A549 (cell line): ENCODE measurements at regions not wholly inside any gene's neighbourhood (a gene's known extent, or its start where the extent isn't known, plus 50 kb on each side); places are given as distances from the start of the nearest gene placed in this dataset.

Experiments used
- ATAC-seq, 2 experiments: fragments of 200-7000 bp in 1 of 2; fragments of >200 bp in 1 of 2; cut with Nextera tagmentation in 1 of 2; cut with Tn5 transposase in 1 of 2; 3 replicates each; pipeline versions ENCODE4 v1.8.0 to v1.9.1; 2018 to 2020; ENCODE audit warnings: mild to moderate bottlenecking in 1 of 2, moderate library complexity in 1 of 2
- CTCF ChIA-PET: fragments of 300-600 bp; sonication (Branson Sonifier 250); formaldehyde crosslinking; extraction: SDS; loops from one replicate; lab custom pipeline; 2021; ENCODE audit warnings: antibody characterized with exemption, inconsistent platforms; lab: Yijun Ruan, JAX
- POLR2A ChIA-PET: fragments of 350-600 bp; formaldehyde crosslinking; extraction: SDS; loops from one replicate; lab custom pipeline; 2021; ENCODE audit warnings: antibody characterized with exemption, inconsistent platforms; lab: Yijun Ruan, JAX
- DNase-seq, 2 experiments: peaks; one replicate each; pipeline versions ENCODE4 v3.0.0 to v3.0.0-alpha.2; 2011 to 2016; ENCODE audit warnings: low read depth in 1 of 2, low spot score in 1 of 2
- FAIRE-seq: peaks from 2 replicates; lab custom pipeline; 2011; peaks lifted over from hg19 to GRCh38; lab: Jason Lieb, UNC
- H3K27ac ChIP-seq, 2 experiments: fragments of >200 bp; sonication (Bioruptor Twin); formaldehyde crosslinking; 3 replicates each; pipeline ENCODE4 v1.5.1; 2016 to 2017
- H3K4me1 ChIP-seq: fragments of >200 bp; sonication (Bioruptor Twin); formaldehyde crosslinking; 3 replicates; pipeline ENCODE4 v1.6.1; 2016
- H3K4me2 ChIP-seq: fragments of >200 bp; sonication (Bioruptor Twin); formaldehyde crosslinking; 3 replicates; pipeline ENCODE4 v1.6.1; 2016
- H3K4me3 ChIP-seq: fragments of >200 bp; sonication (Bioruptor Twin); formaldehyde crosslinking; 3 replicates; pipeline ENCODE4 v1.5.1; 2016
- H3K9me3 ChIP-seq: fragments of >200 bp; sonication (Bioruptor Twin); formaldehyde crosslinking; 3 replicates; pipeline ENCODE4 v1.6.1; 2016
- EHF ChIP-seq: fragments of 250-450 bp; sonication (Bioruptor Pico); IDR thresholded peaks from 2 replicates; pipeline ENCODE4 v1.5.0; 2020; ENCODE audit warnings: mild to moderate bottlenecking
- FOSB ChIP-seq: fragments of 250-450 bp; sonication (Bioruptor Pico); IDR thresholded peaks from 2 replicates; pipeline ENCODE4 v1.5.0; 2020; ENCODE audit warnings: mild to moderate bottlenecking, moderate library complexity
- FOSL2 ChIP-seq, 2 experiments: fragments of 450-650 bp in 1 of 2; fragments of >200 bp in 1 of 2; sonication (Bioruptor Twin) in 1 of 2; formaldehyde crosslinking; IDR thresholded peaks; 2 replicates each; pipeline versions ENCODE4 v1.5.0 to v1.6.1; 2016 to 2020; ENCODE audit warnings: mild to moderate bottlenecking in 1 of 2, moderate library complexity in 1 of 2
- HOXB13 ChIP-seq: fragments of 250-450 bp; sonication (Bioruptor Pico); IDR thresholded peaks from 2 replicates; pipeline ENCODE4 v1.5.0; 2020; ENCODE audit warnings: low read depth, mild to moderate bottlenecking, moderate library complexity
- HOXB5 ChIP-seq: fragments of 250-450 bp; sonication (Bioruptor Pico); IDR thresholded peaks from 2 replicates; pipeline ENCODE4 v1.5.0; 2020; ENCODE audit warnings: mild to moderate bottlenecking, moderate library complexity
- KDM5A ChIP-seq: fragments of 200-600 bp; sonication (generic); IDR thresholded peaks from 2 replicates; pipeline ENCODE4 v1.6.1; 2016; ENCODE audit warnings: antibody characterized with exemption, mild to moderate bottlenecking
- MYC ChIP-seq: IDR thresholded peaks from 2 replicates; pipeline ENCODE4 v1.6.1; 2012; ENCODE audit warnings: mild to moderate bottlenecking, inconsistent platforms, low read length, improper control_type of control experiment, borderline replicate concordance
- NFE2L2 ChIP-seq: fragments of 150-350 bp; conservative IDR thresholded peaks from 2 replicates; pipeline ENCODE4 v1.6.1; 2014; ENCODE audit warnings: low read length
- NPAS2 ChIP-seq: fragments of 250-450 bp; sonication (Bioruptor Pico); IDR thresholded peaks from 2 replicates; pipeline ENCODE4 v1.8.0; 2022; ENCODE audit warnings: mild to moderate bottlenecking, moderate library complexity, borderline replicate concordance
- POLR2AphosphoS2 ChIP-seq: conservative IDR thresholded peaks from 2 replicates; pipeline ENCODE4 v1.6.1; 2012; ENCODE audit warnings: low read length, improper control_type of control experiment, inconsistent platforms
- SREBF2 ChIP-seq: fragments of 450-650 bp; IDR thresholded peaks from 2 replicates; pipeline ENCODE4 v1.6.1; 2014; ENCODE audit warnings: mild to moderate bottlenecking, moderate library complexity
- TFCP2L1 ChIP-seq: fragments of 250-450 bp; sonication (Bioruptor Pico); IDR thresholded peaks from 2 replicates; pipeline ENCODE4 v1.5.0; 2021; ENCODE audit warnings: mild to moderate bottlenecking
- ZNF302 ChIP-seq: fragments of 250-450 bp; sonication (Bioruptor Pico); IDR thresholded peaks from 2 replicates; pipeline ENCODE4 v1.9.0; 2021; ENCODE audit warnings: inconsistent platforms, mild to moderate bottlenecking, moderate library complexity
- WGBS: methylation state at CpG from one replicate; pipeline ENCODE4 v1.1.6; 2017; ENCODE audit errors: missing lambda C conversion rate; 5-methylcytosine and 5-hydroxymethylcytosine counted together
- TF ChIP-seq, protein P1 (sequence below): fragments of 200-600 bp; sonication (generic); IDR thresholded peaks from 2 replicates; pipeline ENCODE4 v1.6.1; 2016; ENCODE audit warnings: antibody characterized with exemption, mild to moderate bottlenecking, moderate library complexity
- TF ChIP-seq, protein P2 (sequence below): fragments of 450-650 bp; IDR thresholded peaks from 2 replicates; pipeline ENCODE4 v1.6.1; 2014; ENCODE audit warnings: antibody characterized with exemption

DNA sequence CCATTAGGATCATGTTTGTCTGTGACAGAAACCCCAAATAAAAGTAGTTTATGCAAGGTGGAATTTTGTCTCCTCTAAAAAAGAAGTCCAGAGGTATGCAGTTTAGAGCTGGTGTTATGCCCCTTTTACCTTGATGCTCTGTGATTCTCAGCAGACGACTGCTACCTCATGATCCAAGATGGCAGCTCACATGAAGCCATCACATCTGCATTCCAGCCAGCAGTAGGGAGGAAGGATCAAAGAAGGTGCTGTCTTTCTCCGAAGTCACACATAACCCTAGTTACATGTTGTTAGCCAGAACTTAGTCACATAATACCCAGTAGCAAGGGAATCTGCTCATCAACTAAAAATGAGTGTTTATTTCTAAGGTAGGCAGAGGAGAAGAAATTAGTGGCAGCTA lies 135.7 kb upstream of the HS3ST2 start (continued):
- TF ChIP-seq, protein P1, sequence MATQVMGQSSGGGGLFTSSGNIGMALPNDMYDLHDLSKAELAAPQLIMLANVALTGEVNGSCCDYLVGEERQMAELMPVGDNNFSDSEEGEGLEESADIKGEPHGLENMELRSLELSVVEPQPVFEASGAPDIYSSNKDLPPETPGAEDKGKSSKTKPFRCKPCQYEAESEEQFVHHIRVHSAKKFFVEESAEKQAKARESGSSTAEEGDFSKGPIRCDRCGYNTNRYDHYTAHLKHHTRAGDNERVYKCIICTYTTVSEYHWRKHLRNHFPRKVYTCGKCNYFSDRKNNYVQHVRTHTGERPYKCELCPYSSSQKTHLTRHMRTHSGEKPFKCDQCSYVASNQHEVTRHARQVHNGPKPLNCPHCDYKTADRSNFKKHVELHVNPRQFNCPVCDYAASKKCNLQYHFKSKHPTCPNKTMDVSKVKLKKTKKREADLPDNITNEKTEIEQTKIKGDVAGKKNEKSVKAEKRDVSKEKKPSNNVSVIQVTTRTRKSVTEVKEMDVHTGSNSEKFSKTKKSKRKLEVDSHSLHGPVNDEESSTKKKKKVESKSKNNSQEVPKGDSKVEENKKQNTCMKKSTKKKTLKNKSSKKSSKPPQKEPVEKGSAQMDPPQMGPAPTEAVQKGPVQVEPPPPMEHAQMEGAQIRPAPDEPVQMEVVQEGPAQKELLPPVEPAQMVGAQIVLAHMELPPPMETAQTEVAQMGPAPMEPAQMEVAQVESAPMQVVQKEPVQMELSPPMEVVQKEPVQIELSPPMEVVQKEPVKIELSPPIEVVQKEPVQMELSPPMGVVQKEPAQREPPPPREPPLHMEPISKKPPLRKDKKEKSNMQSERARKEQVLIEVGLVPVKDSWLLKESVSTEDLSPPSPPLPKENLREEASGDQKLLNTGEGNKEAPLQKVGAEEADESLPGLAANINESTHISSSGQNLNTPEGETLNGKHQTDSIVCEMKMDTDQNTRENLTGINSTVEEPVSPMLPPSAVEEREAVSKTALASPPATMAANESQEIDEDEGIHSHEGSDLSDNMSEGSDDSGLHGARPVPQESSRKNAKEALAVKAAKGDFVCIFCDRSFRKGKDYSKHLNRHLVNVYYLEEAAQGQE = no peak
- no peak for TF ChIP-seq TFCP2L1 (CRISPR knock-in tag)
- no peak for TF ChIP-seq ZNF302
- TF ChIP-seq NFE2L2 = no peak
- TF ChIP-seq, protein P2, sequence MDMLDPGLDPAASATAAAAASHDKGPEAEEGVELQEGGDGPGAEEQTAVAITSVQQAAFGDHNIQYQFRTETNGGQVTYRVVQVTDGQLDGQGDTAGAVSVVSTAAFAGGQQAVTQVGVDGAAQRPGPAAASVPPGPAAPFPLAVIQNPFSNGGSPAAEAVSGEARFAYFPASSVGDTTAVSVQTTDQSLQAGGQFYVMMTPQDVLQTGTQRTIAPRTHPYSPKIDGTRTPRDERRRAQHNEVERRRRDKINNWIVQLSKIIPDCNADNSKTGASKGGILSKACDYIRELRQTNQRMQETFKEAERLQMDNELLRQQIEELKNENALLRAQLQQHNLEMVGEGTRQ = no peak
- no peak for TF ChIP-seq FOSL2 (IDR thresholded peaks at IDR 0.05)
- TF ChIP-seq FOSL2 (CRISPR knock-in tag; IDR thresholded peaks at IDR 0.05) = no peak

DNA sequence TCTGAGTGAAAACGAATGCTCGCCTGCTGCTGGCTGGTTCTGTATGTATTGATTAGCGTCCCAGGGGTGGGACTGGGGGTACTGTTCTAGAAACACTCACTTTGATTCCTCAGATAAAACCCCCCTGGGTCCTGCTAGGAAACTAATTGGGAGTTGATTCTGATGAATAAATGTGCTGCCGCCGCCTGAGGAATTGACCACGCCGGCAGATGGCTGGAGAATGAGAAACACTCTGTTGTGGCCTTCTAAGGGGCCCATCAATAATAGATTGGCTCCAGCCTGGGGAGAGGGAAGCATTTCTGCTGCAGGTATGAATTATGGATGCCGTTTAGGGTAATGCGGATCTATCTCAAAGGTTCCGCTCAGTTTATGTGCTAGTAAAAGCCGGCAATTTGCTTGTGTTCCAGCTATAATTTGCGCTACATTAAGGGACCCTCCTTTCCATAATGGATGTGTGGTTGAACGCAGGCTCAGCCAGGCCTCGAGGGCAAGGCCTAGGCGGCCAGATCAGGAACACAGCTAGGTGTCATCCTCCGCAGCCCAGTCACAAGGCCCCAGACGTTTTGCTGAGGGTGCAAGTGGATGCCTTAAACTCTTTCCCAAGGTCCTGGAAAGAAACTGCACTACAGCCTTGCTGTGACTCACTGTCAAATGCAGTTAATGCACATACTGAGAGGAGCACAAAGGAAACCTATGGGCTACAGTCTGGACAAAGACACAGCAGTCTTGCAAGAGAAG lies 132.2 kb upstream of the HS3ST2 start:
- CTCF ChIA-PET = interaction anchor here (0.6 to 1.2 kb wide), 2 partner anchors 50 to 268 kb away, joined by 4 to 5 read pairs; no protein-coding TSS in a partner anchor
- Histone ChIP-seq H3K4me3 (no peak overlapping the region), H3K4me1 (no peaks in the 10 kb centered on the region), H3K9me3 (peaks cover 1% of the 10 kb centered on the region; the same call in 2 of the 3 replicates), H3K4me2 (no peak overlapping the region), H3K27ac (no peak overlapping the region)
- POLR2A ChIA-PET = no interaction called here
- DNase-seq = no peak
- no peak for ATAC-seq
- no peak for FAIRE-seq
- WGBS = 68% methylated on average over 17 of the region's 17 CpGs
- TF ChIP-seq NPAS2 (CRISPR knock-in tag) (no peak), MYC (no peak), FOSL2 (IDR thresholded peaks at IDR 0.05) (no peak), FOSL2 (CRISPR knock-in tag; IDR thresholded peaks at IDR 0.05) (no peak), KDM5A (no peak), SREBF2 (no peak), HOXB5 (no peak), EHF (CRISPR knock-in tag) (no peak), HOXB13 (CRISPR knock-in tag) (no peak), ZNF302 (no peak), FOSB (CRISPR knock-in tag) (no peak), POLR2AphosphoS2 (no peak)
- TF ChIP-seq, protein P1 = no peak
